Eye (tissue), 1 donor: ENCODE measurements at regions not wholly inside any gene's neighbourhood (a gene's known extent, or its start where the extent isn't known, plus 50 kb on each side); places are given as distances from the start of the nearest gene placed in this dataset.
"Not testable (repeated sequence)": the region's sequence is repeated elsewhere in the genome, so short reads cannot be mapped to it uniquely, and the experiment has no call there.

ENCODE experiments used
- DNase-seq: peaks from one replicate; pipeline ENCODE4 v3.0.0-alpha.2; 2015

GRCh38 chr2:241959751-241960269 is 90.3 kb downstream of the RTP5 start:
- no peak for DNase-seq

GRCh38 chr2:241961454-241961853 is 91.9 kb downstream of the RTP5 start:
- no peak for DNase-seq

- DNase-seq: no peak
Measured at GRCh38 chr2:241964133-241964532, 94.6 kb downstream of the RTP5 start.

GRCh38 chr2:241965931-241966412 is 96.4 kb downstream of the RTP5 start:
- DNase-seq: peak; percentile 76

- no peak for DNase-seq
Measured at GRCh38 chr2:241966647-241967466, 97.3 kb downstream of the RTP5 start.

GRCh38 chr2:241967467-241968144 is 98.1 kb downstream of the RTP5 start:
- DNase-seq: peak; percentile 24

GRCh38 chr2:241968417-241968816 is 98.9 kb downstream of the RTP5 start:
- no peak for DNase-seq

GRCh38 chr2:241969182-241969581 is 99.7 kb downstream of the RTP5 start:
- not testable (repeated sequence) for DNase-seq

- no peak for DNase-seq
Measured at GRCh38 chr2:241970716-241971115, 101.2 kb downstream of the RTP5 start.

GRCh38 chr2:241974096-241974495 is 104.6 kb downstream of the RTP5 start:
- DNase-seq: no peak

GRCh38 chr2:241974851-241975592 is 105.5 kb downstream of the RTP5 start:
- DNase-seq: no peak

GRCh38 chr2:241975593-241976284 is 106.2 kb downstream of the RTP5 start:
- DNase-seq: no peak

- no peak for DNase-seq
Measured at GRCh38 chr2:241976296-241976695, 106.8 kb downstream of the RTP5 start.

- DNase-seq: no peak
Measured at GRCh38 chr2:241977557-241978300, 108.2 kb downstream of the RTP5 start.

GRCh38 chr2:241978670-241979069 is 109.1 kb downstream of the RTP5 start:
- no peak for DNase-seq

GRCh38 chr2:241980193-241980592 is 110.7 kb downstream of the RTP5 start:
- DNase-seq: no peak

- no peak for DNase-seq
Measured at GRCh38 chr2:241981076-241981700, 111.7 kb downstream of the RTP5 start.

GRCh38 chr2:241982706-241983570 is 113.4 kb downstream of the RTP5 start:
- DNase-seq: no peak

- DNase-seq: no peak
Measured at GRCh38 chr2:241983571-241984270, 114.2 kb downstream of the RTP5 start.

GRCh38 chr2:241984271-241984655 is 114.7 kb downstream of the RTP5 start:
- DNase-seq: no peak
